ENCODE measurements at regions not wholly inside any gene's neighbourhood (a gene's known extent, or its start where the extent isn't known, plus 50 kb on each side); places are given as distances from the start of the nearest gene placed in this dataset.

DNA sequence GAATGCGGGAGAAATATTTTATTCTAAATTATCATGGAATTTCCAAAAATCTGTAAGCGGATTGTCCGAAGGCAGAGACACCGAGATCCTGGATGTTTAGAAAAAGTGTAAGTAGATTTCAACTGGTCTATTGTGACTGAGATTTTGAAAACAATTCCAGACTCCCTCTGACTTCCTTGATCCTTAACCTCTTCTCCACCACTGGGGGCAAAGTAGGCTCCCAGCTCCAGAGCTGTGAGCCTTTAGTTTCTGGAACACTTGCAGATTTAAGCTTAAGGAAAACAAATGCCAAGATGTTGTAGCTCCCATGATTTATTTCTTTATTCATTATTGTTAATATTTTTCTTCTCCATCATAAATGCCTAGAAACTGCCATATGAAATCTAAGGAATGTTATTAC, 1320.5 kb upstream of the SEL1L start:
- Histone ChIP-seq H3K4me2 (no peak overlapping the region), H3K27me3 (ENCODE audit: insufficient read depth, low read depth) (no peaks in the 10 kb centered on the region), H4K20me1 (ENCODE audit: insufficient read depth) (no peaks in the 10 kb centered on the region), H2AFZ (ENCODE audit: low read depth) (no peak overlapping the region), H3K36me3 (ENCODE audit: insufficient read depth) (no peaks in the 10 kb centered on the region), H3K9ac (no peak overlapping the region), H3K27ac (no peak overlapping the region), H3K4me1 (ENCODE audit: low read depth, poor library complexity, severe bottlenecking) (no peaks in the 10 kb centered on the region), H3K79me2 (ENCODE audit: insufficient read depth, low read depth) (no peaks in the 10 kb centered on the region), H3K4me3 (IDR thresholded peaks at IDR 0.05; ENCODE audit: insufficient read depth, low read depth, low read length) (no peak overlapping the region)
- TF ChIP-seq CTCF (conservative IDR thresholded peaks at IDR 0.05; ENCODE audit: low read depth, low read length), result no peak

DNA sequence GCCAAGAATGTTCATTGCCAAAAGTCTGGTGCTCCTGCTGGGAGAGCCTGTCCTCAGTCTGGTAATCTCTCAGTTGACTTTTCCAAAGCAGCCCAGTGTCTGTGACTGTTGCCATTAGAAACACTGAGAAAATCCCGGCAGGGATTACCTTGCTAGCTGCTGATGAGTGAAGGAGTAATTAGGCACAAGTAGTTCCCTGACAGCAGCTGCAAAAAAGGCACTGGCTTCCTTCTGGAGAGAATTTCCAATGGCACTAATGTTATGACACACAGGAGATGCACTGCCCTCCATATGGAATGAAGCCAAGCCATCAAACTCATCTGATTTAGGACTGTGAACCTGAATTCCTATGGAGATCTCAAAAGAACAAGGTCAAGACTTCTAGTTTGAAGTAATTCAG, 1321.2 kb upstream of the SEL1L start:
- Histone ChIP-seq H3K4me1 (ENCODE audit: low read depth, poor library complexity, severe bottlenecking) (no peaks in the 10 kb centered on the region), H4K20me1 (ENCODE audit: insufficient read depth) (no peaks in the 10 kb centered on the region)

DNA sequence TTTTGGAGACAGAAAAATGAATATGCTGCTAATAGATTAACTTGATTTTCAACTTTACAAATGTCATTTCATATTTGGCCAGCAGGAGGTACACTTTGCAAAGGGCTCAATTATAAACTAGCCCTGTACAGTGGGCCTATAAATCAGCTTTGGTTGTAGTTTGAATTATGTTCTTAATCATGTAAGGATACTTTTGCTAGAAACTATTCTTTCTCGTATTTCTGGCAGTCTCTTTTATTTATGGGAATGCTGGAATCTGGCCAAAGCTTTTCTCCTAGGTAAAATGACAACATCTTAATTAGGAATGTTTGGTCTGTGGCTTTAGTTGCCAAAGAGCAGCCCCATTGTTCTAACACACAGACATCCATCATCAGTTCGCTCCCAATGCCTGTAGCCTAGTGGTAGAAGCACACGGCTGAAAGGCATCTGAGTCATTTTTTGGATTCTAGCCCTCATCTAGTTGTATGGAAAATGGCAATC, 1322.3 kb upstream of the SEL1L start:
- Histone ChIP-seq H3K9ac (no peak overlapping the region), H3K79me2 (ENCODE audit: insufficient read depth, low read depth) (no peaks in the 10 kb centered on the region), H3K27me3 (ENCODE audit: insufficient read depth, low read depth) (no peaks in the 10 kb centered on the region), H3K36me3 (ENCODE audit: insufficient read depth) (no peaks in the 10 kb centered on the region), H2AFZ (ENCODE audit: low read depth) (no peak overlapping the region), H3K4me1 (ENCODE audit: low read depth, poor library complexity, severe bottlenecking) (no peaks in the 10 kb centered on the region), H4K20me1 (ENCODE audit: insufficient read depth) (no peaks in the 10 kb centered on the region), H3K4me2 (no peak overlapping the region), H3K4me3 (IDR thresholded peaks at IDR 0.05; ENCODE audit: insufficient read depth, low read depth, low read length) (no peak overlapping the region), H3K27ac (no peak overlapping the region)
- peak; percentile 48 for TF ChIP-seq CTCF (conservative IDR thresholded peaks at IDR 0.05; ENCODE audit: low read depth, low read length)

More for the DNA sequence above, 1321.2 kb upstream of the SEL1L start:
- Histone ChIP-seq H3K27ac (no peak overlapping the region), H3K36me3 (ENCODE audit: insufficient read depth) (no peaks in the 10 kb centered on the region), H2AFZ (ENCODE audit: low read depth) (no peak overlapping the region), H3K27me3 (ENCODE audit: insufficient read depth, low read depth) (no peaks in the 10 kb centered on the region), H3K4me2 (no peak overlapping the region), H3K4me3 (IDR thresholded peaks at IDR 0.05; ENCODE audit: insufficient read depth, low read depth, low read length) (no peak overlapping the region), H3K79me2 (ENCODE audit: insufficient read depth, low read depth) (no peaks in the 10 kb centered on the region), H3K9ac (no peak overlapping the region)
- no peak for TF ChIP-seq CTCF (conservative IDR thresholded peaks at IDR 0.05; ENCODE audit: low read depth, low read length)

DNA sequence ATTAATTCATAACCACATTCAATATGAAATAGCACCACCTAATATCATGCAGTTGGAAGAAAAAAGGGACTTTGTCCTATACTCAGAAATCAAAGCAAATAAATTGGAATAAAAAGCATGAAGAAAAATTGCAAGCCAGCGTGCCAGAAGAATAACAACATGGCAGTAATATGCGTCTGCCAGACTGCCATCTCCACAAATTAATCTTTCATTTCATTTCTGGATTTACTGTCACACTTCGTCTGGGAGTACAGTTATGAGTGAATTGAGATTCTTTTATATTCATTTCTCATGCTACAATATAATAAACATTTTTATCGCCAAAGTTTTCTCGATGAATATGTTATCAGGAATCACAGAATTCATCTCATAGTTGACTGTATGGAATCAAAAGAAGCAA, 1327.7 kb upstream of the SEL1L start:
- no peak overlapping the region for H3K27ac ChIP-seq
- no peaks in the 10 kb centered on the region for H3K36me3 ChIP-seq (ENCODE audit: insufficient read depth)
- H3K79me2 ChIP-seq (ENCODE audit: insufficient read depth, low read depth), result no peaks in the 10 kb centered on the region
- no peaks in the 10 kb centered on the region for H3K27me3 ChIP-seq (ENCODE audit: insufficient read depth, low read depth)
- H2AFZ ChIP-seq (ENCODE audit: low read depth), result no peak overlapping the region
- H3K9ac ChIP-seq, result no peak overlapping the region
- no peak for TF ChIP-seq CTCF (conservative IDR thresholded peaks at IDR 0.05; ENCODE audit: low read depth, low read length)
- H3K4me2 ChIP-seq, result no peak overlapping the region
- H3K4me3 ChIP-seq (IDR thresholded peaks at IDR 0.05; ENCODE audit: insufficient read depth, low read depth, low read length), result no peak overlapping the region
- no peaks in the 10 kb centered on the region for H4K20me1 ChIP-seq (ENCODE audit: insufficient read depth)
- no peaks in the 10 kb centered on the region for H3K4me1 ChIP-seq (ENCODE audit: low read depth, poor library complexity, severe bottlenecking)
